C4-2B (cell line): ENCODE measurements at regions not wholly inside any gene's neighbourhood (a gene's known extent, or its start where the extent isn't known, plus 50 kb on each side); places are given as distances from the start of the nearest gene placed in this dataset.

Source experiments
- H3K27ac ChIP-seq: fragments of 450-650 bp; 2 replicates; pipeline ENCODE4 v1.5.1; 2017
- CTCF ChIP-seq: fragments of 450-650 bp; conservative IDR thresholded peaks from 2 replicates; pipeline ENCODE4 v1.5.1; 2017; ENCODE audit warnings: mild to moderate bottlenecking
- ZFX ChIP-seq: fragments of 450-650 bp; IDR thresholded peaks from 2 replicates; pipeline ENCODE4 v1.6.1; 2017

- TF ChIP-seq ZFX (no peak), CTCF (no peak)
- H3K27ac ChIP-seq, result no peak overlapping the region
These were observed 401.3 kb upstream of the CADM1 start for GRCh38 chr11:115905341-115906000.

- no peak for TF ChIP-seq ZFX
- no peak for TF ChIP-seq CTCF
- no peak overlapping the region for H3K27ac ChIP-seq
These were observed 399.0 kb upstream of the CADM1 start for GRCh38 chr11:115903179-115903578.

GRCh38 chr11:115901069-115901468, 396.9 kb upstream of the CADM1 start:
- no peak overlapping the region for H3K27ac ChIP-seq
- TF ChIP-seq ZFX (no peak), CTCF (no peak)

GRCh38 chr11:115900111-115900510, 395.9 kb upstream of the CADM1 start:
- TF ChIP-seq CTCF (no peak), ZFX (no peak)
- H3K27ac ChIP-seq, result no peak overlapping the region

- no peak for TF ChIP-seq ZFX
- no peak for TF ChIP-seq CTCF
- no peak overlapping the region for H3K27ac ChIP-seq
These were observed 393.5 kb upstream of the CADM1 start for GRCh38 chr11:115897707-115898106.

- TF ChIP-seq ZFX (no peak), CTCF (no peak)
These were observed 391.9 kb upstream of the CADM1 start for GRCh38 chr11:115896084-115896483.

GRCh38 chr11:115895594-115895993, 391.4 kb upstream of the CADM1 start:
- no peak overlapping the region for H3K27ac ChIP-seq
- TF ChIP-seq ZFX (no peak), CTCF (no peak)

More at GRCh38 chr11:115896084-115896483, 391.9 kb upstream of the CADM1 start:
- H3K27ac ChIP-seq, result no peak overlapping the region
